ENCODE measurements at regions not wholly inside any gene's neighbourhood (a gene's known extent, or its start where the extent isn't known, plus 50 kb on each side); places are given as distances from the start of the nearest gene placed in this dataset.
"Not testable (repeated sequence)": the region's sequence is repeated elsewhere in the genome, so short reads cannot be mapped to it uniquely, and the experiment has no call there.

DNA sequence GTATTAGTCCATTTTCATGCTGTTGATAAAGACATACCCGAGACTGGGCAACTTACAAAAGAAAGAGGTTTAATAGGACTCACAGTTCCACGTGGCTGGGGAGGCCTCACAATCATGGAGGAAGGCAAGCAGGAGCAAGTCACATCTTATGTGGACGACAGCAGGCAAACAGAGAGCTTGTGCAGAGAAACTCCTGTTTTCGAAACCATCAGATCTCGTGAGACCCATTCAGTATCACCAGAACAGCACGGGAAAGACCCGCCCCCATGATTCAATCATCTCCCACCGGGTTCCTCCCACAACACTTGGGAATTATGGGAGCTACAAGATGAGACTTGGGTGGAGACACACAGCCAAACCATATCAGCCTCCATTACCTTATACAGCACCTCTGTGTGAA, 278.9 kb upstream of the FGF13 start:
- TF ChIP-seq, protein P1, sequence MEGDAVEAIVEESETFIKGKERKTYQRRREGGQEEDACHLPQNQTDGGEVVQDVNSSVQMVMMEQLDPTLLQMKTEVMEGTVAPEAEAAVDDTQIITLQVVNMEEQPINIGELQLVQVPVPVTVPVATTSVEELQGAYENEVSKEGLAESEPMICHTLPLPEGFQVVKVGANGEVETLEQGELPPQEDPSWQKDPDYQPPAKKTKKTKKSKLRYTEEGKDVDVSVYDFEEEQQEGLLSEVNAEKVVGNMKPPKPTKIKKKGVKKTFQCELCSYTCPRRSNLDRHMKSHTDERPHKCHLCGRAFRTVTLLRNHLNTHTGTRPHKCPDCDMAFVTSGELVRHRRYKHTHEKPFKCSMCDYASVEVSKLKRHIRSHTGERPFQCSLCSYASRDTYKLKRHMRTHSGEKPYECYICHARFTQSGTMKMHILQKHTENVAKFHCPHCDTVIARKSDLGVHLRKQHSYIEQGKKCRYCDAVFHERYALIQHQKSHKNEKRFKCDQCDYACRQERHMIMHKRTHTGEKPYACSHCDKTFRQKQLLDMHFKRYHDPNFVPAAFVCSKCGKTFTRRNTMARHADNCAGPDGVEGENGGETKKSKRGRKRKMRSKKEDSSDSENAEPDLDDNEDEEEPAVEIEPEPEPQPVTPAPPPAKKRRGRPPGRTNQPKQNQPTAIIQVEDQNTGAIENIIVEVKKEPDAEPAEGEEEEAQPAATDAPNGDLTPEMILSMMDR (IDR thresholded peaks at IDR 0.05), result not testable (repeated sequence)
- TF ChIP-seq POLR2A (IDR thresholded peaks at IDR 0.05), result not testable (repeated sequence)
